MV-4-11 (cell line): ENCODE measurements at regions not wholly inside any gene's neighbourhood (a gene's known extent, or its start where the extent isn't known, plus 50 kb on each side); places are given as distances from the start of the nearest gene placed in this dataset.

Experiments used
- DNase-seq: peaks from one replicate; lab custom pipeline; 2025; lab: John Stamatoyannopoulos, UW

DNA sequence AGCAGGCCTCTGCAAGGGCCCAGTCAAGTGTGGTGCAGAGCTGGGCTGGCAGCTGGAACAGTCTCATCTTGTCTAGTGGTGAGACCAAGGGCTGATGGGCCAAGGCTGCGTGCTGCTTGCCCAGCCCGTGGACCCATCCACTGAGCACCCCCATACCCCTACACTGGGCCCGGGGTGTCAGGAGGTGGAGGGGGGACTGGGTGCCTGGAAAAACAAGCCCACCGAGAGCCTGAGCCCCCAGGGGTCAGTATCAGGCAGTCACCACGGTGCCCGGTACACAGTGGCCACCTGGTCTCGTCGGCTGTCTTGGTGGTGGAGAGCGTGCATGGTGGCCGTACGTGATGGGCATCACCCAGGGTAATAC lies 238.3 kb downstream of the SEC14L1 start:
- DNase-seq = no peak

DNA sequence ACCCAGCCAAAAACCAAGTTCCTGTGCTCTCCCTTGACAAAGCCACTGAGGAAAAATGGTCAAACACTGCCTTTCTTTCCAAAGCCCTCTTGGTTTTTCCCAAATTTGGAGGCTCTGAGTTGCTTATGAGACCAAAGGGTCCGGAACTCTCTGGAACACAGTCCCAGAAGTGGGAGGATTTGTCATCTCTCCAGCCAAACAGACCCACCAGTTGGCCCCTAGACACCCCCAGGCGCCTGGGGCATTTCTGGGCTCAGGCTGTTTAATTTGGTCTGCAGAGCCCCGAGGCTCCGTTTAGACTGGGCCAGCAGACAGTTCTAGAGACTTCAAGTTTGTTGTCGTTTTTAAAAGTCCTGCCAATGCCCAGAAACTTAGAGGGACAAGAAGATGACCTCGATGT lies 239.1 kb downstream of the SEC14L1 start:
- DNase-seq = no peak

DNA sequence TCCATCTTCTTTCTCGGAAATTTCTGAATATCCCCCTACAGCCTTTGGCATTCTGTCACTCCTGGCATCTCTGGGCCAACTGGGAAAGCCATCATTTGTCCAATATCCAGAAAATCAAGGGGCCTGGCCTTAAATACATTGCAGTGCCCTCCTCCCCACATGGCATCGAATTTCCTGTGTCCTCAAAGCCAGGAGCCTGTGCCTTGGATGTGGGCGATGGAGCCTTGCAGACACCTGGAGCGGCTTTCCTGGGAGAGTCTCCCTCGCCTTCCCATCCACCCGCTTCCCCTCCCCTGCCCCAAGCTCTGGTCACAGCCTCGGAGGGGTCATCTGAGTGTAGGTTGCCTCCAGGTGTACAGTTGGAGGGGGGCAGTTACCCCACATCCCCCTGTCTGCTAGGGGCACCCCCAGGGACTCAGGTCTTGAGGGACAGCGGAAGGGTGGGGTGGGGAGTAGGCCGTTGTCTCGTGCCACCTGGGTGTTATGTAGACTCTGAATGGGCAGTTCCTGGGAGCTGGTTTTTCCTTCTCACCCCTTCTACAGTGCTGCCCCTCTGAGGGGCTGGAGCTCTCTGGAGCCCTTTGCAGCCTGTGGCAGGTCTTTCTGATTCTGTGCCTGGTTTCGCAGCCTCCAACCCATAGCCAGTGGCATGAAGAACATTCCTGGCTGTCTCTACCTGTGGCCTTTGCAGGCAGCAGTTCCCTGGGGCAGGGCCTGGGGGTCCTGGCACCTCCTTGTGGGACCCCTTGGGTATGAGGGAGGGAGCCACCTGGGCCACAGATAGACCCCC lies 239.8 kb downstream of the SEC14L1 start:
- DNase-seq = no peak

DNA sequence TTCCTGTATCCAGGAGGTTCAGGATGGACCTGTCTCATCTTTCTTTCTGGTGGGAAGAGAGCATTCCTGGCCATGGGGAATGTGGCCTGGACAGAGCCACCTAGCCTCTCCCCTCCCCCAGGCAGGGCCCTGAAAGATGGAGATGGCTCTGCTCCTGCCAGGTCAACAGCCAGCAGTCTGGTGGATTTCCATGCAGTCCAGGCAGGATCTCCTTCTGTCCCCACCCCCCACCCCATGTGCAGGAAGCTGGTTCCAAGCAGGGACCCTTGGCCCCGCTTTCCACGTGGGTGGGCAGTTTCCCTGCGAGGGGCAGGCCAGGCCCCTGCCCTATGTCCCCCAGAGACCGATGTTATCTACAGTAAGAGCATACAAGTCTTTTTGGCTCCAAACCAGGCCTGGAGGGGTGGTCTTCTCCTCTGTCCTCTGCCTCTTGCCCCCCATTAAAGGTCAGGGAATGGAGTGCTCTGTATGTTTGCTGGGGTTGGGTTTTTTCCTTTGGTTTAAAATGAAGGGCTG lies 240.5 kb downstream of the SEC14L1 start:
- no peak for DNase-seq

DNA sequence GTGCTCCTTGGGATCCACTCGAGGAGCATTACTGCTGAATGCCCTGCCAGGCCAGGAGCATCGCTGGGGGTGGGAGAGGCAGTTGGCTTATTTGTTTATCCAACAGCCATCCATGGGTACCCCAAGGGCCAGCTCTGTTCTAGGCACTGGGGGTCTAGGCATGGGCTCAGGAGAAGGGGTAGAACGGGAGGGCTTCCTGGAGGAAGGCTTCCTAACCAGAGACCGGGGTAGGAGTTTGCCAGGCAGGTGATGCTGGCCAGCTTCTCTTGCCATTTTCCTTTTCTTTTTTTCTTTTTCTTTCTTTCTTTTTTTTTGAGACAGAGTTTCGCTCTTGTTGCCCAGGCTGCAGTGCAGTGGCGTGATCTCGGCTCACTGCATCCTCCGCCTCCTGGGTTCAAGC lies 241.0 kb downstream of the SEC14L1 start:
- DNase-seq = no peak

DNA sequence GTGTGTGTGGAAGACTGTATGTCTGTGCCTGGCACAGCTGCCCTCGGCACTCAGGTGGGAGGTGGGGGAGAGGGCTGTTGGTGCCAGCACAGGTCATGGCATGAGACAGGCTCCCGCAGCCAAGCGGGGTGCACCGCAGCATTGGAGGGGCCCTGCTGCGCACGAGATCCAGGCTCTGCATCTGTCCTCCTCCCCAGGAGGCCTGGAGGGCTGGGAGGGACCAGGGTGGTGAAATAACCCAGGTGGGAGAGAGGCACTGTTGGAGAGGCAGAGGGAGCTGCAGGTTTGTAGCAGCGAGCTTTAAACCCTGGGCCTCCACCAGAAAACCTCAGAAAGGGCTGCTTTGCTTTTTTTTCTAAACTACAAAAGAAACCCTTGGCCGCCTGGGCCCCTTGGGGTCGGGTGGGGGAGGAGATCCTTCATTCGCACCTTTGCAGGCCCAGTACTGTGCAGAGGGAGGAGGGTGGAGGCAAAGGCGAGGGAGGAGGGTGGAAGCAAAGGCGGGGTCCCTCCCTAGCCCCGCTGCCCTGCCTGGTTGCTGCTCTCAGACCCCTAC lies 241.7 kb downstream of the SEC14L1 start:
- DNase-seq = no peak

DNA sequence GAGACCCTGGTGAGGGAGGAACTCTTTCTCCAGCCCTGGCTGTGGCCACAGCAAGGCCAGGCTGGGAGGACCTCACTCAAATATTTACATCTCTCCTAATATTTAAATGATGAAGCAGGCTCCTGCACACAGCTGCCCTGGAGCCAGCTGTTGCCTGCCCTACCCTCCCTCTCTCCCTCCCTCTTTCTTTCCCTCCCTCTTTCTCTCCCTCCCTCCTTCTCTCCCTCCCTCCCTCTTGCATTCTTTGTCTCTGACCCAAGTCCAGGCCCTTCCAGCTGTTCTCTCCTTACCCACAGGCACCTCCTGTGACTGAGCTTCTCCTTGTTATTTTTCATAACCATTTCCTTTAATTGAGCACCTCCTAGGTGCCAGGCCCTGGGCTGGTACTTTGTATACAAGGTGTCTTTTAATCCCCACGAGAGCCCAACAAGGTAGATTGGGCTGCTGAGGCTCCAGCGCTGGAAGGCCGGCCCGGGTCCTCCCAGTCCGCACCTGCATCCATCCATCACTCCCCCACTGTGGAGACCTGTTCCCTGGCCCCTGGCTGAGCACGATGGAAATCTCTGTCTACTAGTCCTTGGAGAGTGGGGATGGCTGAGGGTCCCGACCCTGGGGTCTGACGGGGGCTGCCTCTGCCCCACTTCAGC lies 242.3 kb downstream of the SEC14L1 start:
- DNase-seq = no peak

DNA sequence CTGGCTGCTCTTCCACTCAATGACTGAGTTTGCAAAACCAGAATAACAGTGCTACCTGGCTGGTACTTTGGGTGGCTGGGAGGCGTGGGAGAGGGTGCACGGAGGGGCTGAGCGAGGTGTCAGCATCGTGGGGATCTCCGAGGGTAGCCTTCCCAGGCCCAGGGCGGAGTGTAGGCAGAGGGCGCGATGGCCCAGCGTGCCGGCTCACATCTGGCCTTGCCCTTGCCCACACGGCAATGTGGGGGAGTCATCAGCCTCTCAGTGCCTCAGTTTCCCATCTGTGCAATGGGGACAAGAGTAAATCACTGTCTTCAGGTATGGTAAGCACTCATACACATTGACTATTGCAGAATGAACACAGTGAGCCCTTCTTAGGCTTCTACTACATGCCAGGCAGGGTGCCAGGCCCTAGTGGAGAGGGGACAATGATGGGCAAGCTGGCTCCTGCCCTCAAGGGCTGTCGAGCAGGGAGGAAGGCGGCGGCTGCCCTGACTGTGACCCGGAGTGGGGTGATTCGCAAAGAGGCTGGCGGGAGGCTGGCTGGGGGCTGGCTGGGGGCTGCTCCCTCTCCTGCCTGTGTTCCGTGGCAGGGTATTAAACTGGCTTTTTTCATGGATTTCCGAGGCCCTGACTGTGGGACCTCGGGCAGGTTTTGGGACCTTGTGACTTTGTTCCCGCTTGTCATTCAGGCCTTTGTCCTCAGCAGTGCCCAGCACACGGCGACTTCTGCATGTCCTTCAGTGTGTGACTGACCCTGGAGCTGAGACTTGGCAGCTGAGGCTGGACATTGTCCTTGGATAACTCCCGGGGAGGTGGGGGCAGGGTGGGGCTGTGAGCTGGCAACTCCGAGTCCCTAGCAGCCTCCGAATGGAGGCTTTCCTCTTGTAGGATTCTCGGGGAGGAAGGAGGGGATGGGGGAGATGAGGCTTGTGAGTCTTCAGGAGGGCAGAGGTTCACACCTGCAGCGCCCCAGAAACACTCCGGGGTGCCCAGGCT lies 243.1 kb downstream of the SEC14L1 start:
- no peak for DNase-seq

DNA sequence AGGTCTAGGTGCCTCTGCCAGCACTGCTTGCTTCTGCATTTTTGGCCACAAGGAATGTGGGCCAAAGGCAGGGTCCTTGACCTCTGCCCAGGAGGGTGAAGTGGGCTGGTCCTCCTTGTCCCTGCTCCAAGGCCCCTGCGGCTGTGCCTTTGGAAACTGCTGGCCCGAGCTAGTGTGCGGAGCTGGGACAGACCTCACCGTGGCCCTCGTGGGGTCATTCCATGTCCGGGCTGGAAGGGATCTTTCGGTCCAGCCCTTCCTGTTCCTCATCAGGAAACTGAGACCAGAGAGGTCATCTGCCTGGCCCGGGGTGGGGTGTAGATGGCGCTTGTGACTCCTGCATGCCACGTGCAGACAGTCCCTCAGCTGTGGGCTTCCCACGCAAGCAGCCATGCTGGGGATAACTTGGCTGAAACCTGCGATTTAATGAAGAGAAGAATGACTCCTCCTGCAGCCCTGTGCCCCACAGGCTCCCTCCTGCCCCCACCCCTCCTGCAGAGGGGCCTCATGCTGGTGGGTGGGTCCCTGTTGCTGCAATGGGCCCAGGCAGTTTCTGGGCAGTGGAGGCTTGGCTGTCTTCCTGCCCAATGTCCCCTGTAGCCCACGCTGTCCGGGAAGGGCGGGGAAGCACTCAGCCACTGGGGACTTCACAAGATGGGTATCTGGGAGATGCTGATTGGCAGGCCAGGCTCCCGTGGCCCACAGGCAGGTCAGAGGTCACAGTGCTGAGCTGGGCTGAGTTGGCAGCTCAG lies 245.2 kb downstream of the SEC14L1 start:
- no peak for DNase-seq

DNA sequence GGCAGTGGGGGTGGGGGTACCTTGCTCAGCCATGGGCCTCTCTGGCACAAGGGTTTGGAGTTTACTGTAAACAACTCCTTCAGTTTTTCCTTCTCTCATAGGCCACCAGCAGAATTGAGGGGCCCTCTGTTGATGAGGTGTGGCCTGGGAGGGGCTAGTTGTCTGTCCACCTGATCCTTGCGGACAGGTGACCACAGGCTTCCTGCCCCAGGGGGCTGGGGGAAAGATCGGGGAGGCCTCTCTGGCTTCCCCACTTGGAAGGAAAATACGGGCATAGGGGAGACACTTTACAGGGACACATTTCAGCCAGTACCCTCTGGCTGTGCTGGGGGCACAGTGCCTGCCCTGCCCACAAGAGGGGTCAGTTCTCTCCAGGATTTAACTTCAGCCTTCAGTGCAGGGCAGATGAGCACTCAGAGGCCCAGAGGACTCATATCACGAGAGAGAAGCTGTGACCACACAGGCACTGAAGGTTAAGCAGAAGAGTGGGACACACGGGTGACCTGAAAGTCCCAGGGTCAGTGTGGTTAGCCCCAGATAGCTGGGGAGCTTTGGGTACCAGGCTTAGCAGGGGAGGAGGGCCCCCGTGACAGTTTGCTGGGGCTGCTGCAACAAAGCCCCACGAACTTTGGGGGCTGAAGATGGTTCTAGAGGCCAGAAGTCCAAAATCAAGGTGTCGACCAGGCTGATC lies 245.9 kb downstream of the SEC14L1 start:
- no peak for DNase-seq

DNA sequence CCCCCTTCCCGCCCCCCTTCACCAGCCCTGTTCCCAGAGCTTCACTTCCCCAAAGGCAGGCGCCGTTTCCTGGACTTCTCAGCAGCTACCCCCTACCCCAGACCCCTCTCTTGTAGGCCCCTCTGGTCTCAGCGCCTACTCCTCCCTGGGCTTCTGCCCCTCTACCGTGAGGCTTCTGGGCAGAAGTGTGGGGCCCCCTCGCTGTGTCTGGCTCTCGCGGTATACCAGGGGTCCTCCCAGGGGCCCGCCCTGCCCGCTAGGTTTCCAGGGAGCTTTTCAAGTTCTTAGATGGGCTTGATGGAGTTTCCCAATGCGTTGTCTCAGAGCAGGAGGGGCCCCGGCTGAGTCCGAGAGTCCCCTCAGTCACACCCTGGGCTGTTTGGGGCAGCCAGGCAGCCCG lies 247.1 kb downstream of the SEC14L1 start:
- peak; percentile 9 for DNase-seq

DNA sequence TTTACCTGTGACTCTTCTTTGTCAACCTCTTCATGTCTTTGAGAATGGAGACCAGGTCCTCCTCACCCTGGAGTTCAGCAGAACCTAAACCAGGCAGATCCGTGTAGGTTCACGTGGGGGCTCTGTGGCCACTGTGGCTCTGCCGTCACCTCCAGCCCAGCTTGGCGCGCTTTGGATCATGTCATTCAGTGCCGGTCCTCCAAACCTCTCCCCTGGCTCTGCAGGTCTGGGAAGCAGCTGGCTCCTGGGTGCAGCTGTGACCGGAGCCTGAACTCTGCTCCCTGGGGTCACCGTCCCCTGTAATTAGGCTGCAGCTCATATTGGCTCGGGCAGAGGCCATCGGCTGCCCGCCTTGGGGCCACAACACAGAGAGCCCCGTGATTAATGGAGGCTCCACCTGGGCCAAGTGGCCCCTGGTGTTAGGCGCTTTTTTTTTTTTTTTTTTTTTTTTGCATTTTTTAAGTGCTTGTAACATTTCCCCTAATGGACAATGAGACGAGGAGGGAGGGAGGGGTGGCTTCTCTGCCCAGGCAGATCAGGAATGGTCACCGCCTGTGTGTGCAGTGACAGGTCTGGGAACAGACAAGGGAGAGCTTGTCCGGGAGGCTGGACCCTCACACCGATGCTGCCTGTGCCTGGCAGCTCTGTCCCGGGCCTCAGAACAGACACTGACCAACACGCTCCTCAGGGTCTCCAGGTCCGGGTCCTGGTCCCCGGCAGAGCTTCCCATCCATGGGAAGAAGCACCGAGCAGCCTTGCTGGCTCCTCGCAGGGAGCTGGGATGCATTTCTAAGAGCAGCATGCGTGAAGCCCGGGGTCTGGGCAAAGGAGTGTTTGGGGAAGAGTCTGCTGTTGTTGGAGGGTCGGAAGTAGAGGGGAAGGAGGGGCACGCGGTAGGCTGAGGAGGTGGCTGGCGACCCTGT lies 247.9 kb downstream of the SEC14L1 start:
- DNase-seq = no peak

DNA sequence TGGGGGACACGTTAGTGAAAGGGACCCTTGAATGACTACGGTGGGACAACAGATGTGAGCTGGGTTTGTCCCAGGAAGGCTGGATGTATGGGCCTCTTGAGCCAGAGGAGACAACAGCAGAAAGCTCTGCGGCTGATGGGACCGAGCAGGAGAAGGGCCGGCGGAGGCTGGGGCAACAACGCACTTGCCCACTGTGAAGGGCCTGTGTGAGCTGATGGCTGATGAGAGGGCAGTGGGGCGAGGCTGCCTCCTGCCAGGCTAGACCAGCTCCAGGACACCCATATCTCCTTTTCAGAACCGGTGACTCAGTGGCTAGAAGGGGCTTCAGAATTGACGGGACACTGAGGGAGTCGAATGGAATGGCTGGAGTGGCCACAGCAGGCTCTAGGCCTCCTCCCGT lies 250.1 kb downstream of the SEC14L1 start:
- no peak for DNase-seq

DNA sequence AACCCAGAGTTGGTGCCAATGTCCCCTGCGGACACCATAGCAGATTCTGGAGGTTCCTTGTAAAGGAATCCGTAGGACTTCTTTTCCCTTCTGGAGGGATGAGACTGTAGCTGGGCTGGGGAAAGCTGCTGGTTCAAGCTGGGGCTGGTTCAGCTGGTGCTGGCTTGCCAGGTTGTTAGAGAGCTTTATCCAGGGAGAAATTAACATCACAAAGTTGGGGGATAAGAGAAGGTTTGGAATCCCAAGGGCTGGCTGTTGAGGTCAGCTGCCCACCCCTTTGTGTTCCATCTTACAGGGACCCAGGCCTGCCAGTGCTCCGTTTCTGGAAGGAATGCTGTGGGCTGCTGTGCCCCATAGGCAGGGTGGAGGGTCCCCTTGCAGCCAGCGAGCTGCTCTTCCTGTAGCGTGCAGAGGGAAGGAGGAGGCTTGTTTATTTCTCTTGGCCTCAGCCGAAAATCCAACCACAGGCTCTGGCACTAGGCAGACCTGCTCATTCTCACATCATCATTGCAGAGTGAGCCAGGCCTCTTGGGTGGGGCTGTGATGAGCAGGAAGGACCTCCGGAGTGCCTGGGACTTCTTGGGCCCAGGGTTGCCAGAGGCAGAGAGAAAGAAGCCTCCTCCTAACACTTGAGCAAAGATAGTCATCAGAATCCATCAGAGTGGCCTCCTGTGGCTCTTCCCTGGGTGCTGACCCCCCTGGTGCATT lies 251.1 kb downstream of the SEC14L1 start:
- DNase-seq = no peak

DNA sequence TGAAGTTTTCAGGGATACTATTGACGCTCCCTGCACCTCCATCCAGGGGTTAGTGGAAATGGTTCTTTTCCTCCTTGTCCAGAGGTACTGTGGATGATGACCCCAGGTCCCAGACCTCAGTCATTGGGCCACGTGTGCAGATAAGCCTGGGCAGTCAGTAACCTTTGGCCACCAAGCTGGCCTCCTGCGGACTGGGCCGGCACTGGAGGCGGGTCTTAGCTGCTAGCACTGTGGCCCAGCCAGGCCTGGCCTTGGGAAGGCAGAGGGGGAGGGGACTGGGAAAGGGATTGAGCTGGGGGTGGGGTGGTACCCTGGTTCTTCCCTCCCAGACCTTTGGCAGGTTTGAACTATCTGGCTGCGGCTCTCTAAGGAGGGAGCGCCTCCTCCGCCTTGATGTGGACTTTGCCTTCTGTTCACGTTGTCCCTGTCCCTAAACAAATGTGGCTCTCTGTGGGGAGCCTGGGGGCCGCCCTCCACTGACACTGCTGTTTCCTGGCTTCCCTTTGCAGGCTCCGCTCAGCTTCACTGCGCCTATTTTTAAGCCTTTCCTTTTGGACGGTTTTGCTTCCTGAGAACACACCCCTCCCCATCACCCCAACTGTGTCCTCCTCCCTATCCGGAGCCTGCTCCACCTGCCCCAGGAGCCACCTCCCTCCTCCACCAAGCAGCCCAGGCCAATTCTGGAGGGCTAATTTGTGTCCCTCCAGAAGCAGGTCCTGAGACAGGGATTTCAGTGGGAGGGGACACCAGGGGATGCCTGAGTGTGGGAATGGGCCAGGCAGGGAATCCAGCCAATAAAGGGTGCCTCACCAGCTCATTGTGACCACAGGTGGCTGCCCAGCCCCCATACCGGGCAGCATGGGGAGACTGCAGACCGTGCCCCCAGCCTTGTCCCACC lies 251.9 kb downstream of the SEC14L1 start:
- DNase-seq = no peak

DNA sequence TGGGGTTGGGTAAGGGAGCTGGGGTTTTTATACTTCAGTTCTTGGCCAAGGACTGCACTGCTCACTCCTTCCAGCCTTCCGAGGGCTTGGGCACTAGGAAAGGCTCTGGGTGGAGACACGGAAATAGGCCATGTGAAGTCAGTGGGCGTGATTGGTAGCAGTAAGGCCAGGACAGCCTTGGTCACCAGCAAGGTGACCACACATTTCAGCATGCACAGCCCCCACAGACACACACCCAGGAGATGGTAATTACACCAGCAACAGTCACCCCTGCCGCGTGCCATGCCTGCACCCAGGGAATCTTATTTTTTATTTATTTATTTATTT lies 252.5 kb downstream of the SEC14L1 start:
- DNase-seq = no peak

DNA sequence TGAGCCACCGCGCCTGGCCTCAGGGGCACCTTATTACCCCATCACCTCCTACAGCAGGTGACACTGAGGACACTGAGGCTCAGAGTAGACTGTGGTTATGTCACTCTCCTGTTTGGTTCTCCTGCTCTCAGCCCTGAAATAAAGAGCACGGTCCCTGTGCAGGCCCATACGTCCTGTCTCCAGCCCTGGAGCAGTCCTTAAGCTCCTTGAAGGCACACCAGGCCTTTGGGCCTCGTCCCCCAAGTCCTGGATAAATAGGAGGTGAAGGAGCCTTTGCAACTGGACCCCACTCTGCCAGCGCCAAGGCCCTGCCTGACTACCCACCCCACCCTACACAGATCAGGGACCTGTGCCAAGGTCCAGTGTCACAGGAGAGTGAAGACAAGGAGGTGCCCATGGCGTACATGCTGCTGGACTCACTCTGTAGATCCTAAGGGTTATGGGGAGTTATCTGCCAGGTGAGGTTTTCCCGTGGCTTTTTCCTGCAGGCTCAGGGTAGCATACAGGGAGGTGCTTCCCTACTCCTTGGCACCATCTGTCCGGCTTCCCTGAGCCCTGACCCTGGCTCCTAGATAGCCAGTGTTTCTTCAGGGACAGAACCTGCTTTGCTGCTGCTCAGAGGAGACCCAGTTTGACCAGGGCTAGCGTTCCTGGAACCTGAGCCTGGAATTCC lies 253.2 kb downstream of the SEC14L1 start:
- DNase-seq = no peak
